Loucy (cell line): ENCODE measurements at regions not wholly inside any gene's neighbourhood (a gene's known extent, or its start where the extent isn't known, plus 50 kb on each side); places are given as distances from the start of the nearest gene placed in this dataset.

Experiments used
- H2AFZ ChIP-seq: fragments of 200-600 bp; sonication (generic); 2 replicates; pipeline ENCODE4 v1.6.0; 2016; ENCODE audit warnings: antibody characterized with exemption, mild to moderate bottlenecking, low read length, moderate library complexity
- H3F3A ChIP-seq: fragments of 200-600 bp; 2 replicates; pipeline ENCODE4 v1.6.0; 2016; ENCODE audit warnings: antibody characterized with exemption, low read depth, mild to moderate bottlenecking
- H3K27me3 ChIP-seq: fragments of 200-600 bp; sonication (generic); 2 replicates; pipeline ENCODE4 v1.6.1; 2014; ENCODE audit warnings: low read length, mild to moderate bottlenecking; ENCODE audit not compliant: insufficient read depth, poor library complexity, severe bottlenecking
- H3K36me3 ChIP-seq: fragments of 200-600 bp; sonication (generic); 2 replicates; pipeline ENCODE4 v1.6.1; 2016; ENCODE audit warnings: low read length; ENCODE audit not compliant: insufficient read depth
- H3K4me1 ChIP-seq: fragments of 200-600 bp; sonication (generic); 2 replicates; pipeline ENCODE4 v1.5.1; 2014; ENCODE audit warnings: low read length, mild to moderate bottlenecking; ENCODE audit not compliant: insufficient read depth, poor library complexity, severe bottlenecking
- H3K4me2 ChIP-seq: fragments of 200-600 bp; sonication (generic); 2 replicates; pipeline ENCODE4 v1.6.0; 2014; ENCODE audit warnings: antibody characterized with exemption, low read length, low read depth, mild to moderate bottlenecking; ENCODE audit not compliant: poor library complexity, severe bottlenecking
- H3K4me3 ChIP-seq: fragments of 200-600 bp; sonication (generic); 2 replicates; pipeline ENCODE4 v1.5.1; 2014; ENCODE audit warnings: low read length, mild to moderate bottlenecking, mixed read lengths; ENCODE audit not compliant: poor library complexity, severe bottlenecking
- H3K79me2 ChIP-seq: fragments of 200-600 bp; sonication (generic); 2 replicates; pipeline ENCODE4 v1.6.1; 2014; ENCODE audit warnings: low read length; ENCODE audit not compliant: insufficient read depth
- H3K9ac ChIP-seq: fragments of 200-600 bp; sonication (generic); 2 replicates; pipeline ENCODE4 v1.6.0; 2014; ENCODE audit warnings: mild to moderate bottlenecking, low read depth, low read length, moderate library complexity; ENCODE audit not compliant: poor library complexity, severe bottlenecking
- H3K9me2 ChIP-seq: fragments of 200-600 bp; sonication (generic); replicated peaks from 2 replicates; pipeline ENCODE4 v1.6.1; 2016; ENCODE audit warnings: low read depth, low read length, mixed read lengths
- H3K9me3 ChIP-seq: fragments of 200-600 bp; sonication (generic); 2 replicates; pipeline ENCODE4 v1.6.1; 2014; ENCODE audit warnings: mild to moderate bottlenecking, antibody characterized with exemption, low read length, low read depth; ENCODE audit not compliant: insufficient read depth
- H4K20me1 ChIP-seq: fragments of 200-600 bp; sonication (generic); 2 replicates; pipeline ENCODE4 v1.6.0; 2014; ENCODE audit warnings: antibody characterized with exemption, low read length, mild to moderate bottlenecking; ENCODE audit not compliant: insufficient read depth, poor library complexity, severe bottlenecking
- CTCF ChIP-seq: fragments of 200-600 bp; sonication (generic); conservative IDR thresholded peaks from 2 replicates; pipeline ENCODE4 v1.5.1; 2014; ENCODE audit warnings: mild to moderate bottlenecking, antibody characterized with exemption, low read length
- EZH2phosphoT487 ChIP-seq: fragments of 200-600 bp; IDR thresholded peaks from 2 replicates; pipeline ENCODE4 v1.6.1; 2018; ENCODE audit warnings: antibody characterized with exemption, mild to moderate bottlenecking, moderate library complexity, borderline replicate concordance

- TF ChIP-seq CTCF, result no peak
- TF ChIP-seq EZH2phosphoT487, result no peak
- Histone ChIP-seq H3F3A (no peaks in the 10 kb centered on the region), H3K36me3 (no peaks in the 10 kb centered on the region), H3K27me3 (no peaks in the 10 kb centered on the region), H3K9me3 (no peaks in the 10 kb centered on the region), H3K4me3 (no peak overlapping the region), H3K4me2 (no peak overlapping the region), H3K79me2 (no peaks in the 10 kb centered on the region), H3K4me1 (no peaks in the 10 kb centered on the region), H2AFZ (no peak overlapping the region), H3K9me2 (no peaks in the 10 kb centered on the region), H3K9ac (no peak overlapping the region), H4K20me1 (no peaks in the 10 kb centered on the region)
Measured at GRCh38 chr3:3516384-3516783, 282.8 kb upstream of the LRRN1 start.

GRCh38 chr3:3509665-3510064 is 289.6 kb upstream of the LRRN1 start:
- no peak overlapping the region for H2AFZ ChIP-seq
- H3K36me3 ChIP-seq, result no peaks in the 10 kb centered on the region
- H3F3A ChIP-seq, result no peaks in the 10 kb centered on the region
- H3K27me3 ChIP-seq, result no peaks in the 10 kb centered on the region
- no peak overlapping the region for H3K9ac ChIP-seq
- no peaks in the 10 kb centered on the region for H3K79me2 ChIP-seq
- H4K20me1 ChIP-seq, result no peaks in the 10 kb centered on the region
- no peaks in the 10 kb centered on the region for H3K9me3 ChIP-seq
- no peak overlapping the region for H3K4me2 ChIP-seq
- TF ChIP-seq EZH2phosphoT487 (no peak), CTCF (no peak)
- H3K9me2 ChIP-seq, result no peaks in the 10 kb centered on the region
- H3K4me3 ChIP-seq, result no peak overlapping the region
- no peaks in the 10 kb centered on the region for H3K4me1 ChIP-seq

GRCh38 chr3:3504686-3505085 is 294.5 kb upstream of the LRRN1 start:
- Histone ChIP-seq H3K79me2 (no peaks in the 10 kb centered on the region), H2AFZ (no peak overlapping the region), H3K4me2 (no peak overlapping the region), H4K20me1 (no peaks in the 10 kb centered on the region), H3K27me3 (no peaks in the 10 kb centered on the region), H3K9me3 (no peaks in the 10 kb centered on the region), H3K9me2 (no peaks in the 10 kb centered on the region), H3K4me3 (no peak overlapping the region), H3F3A (no peaks in the 10 kb centered on the region), H3K36me3 (no peaks in the 10 kb centered on the region), H3K9ac (no peak overlapping the region), H3K4me1 (no peaks in the 10 kb centered on the region)
- TF ChIP-seq CTCF (no peak), EZH2phosphoT487 (no peak)
